OCI-M2 (cell line): ENCODE measurements at regions not wholly inside any gene's neighbourhood (a gene's known extent, or its start where the extent isn't known, plus 50 kb on each side); places are given as distances from the start of the nearest gene placed in this dataset.

ENCODE experiments used
- DNase-seq: peaks from one replicate; lab custom pipeline; 2025; ENCODE audit not compliant: unreplicated experiment; lab: John Stamatoyannopoulos, UW

GRCh38 chr4:128371001-128371777 lies 83.6 kb upstream of the PGRMC2 start:
- no peak for DNase-seq

- no peak for DNase-seq
These were observed 78.6 kb upstream of the PGRMC2 start for GRCh38 chr4:128366212-128366611.

GRCh38 chr4:128364565-128364964 lies 77.0 kb upstream of the PGRMC2 start:
- no peak for DNase-seq

- no peak for DNase-seq
These were observed 76.4 kb upstream of the PGRMC2 start for GRCh38 chr4:128363966-128364365.

- DNase-seq, result no peak
These were observed 75.1 kb upstream of the PGRMC2 start for GRCh38 chr4:128362760-128363159.

GRCh38 chr4:128359422-128359821 lies 71.8 kb upstream of the PGRMC2 start:
- no peak for DNase-seq

GRCh38 chr4:128358913-128359279 lies 71.3 kb upstream of the PGRMC2 start:
- no peak for DNase-seq

GRCh38 chr4:128358231-128358912 lies 70.8 kb upstream of the PGRMC2 start:
- DNase-seq, result no peak

- no peak for DNase-seq
These were observed 69.7 kb upstream of the PGRMC2 start for GRCh38 chr4:128357286-128357685.

GRCh38 chr4:128355305-128355704 lies 67.7 kb upstream of the PGRMC2 start:
- no peak for DNase-seq

GRCh38 chr4:128354205-128354821 lies 66.7 kb upstream of the PGRMC2 start:
- no peak for DNase-seq

GRCh38 chr4:128353791-128354190 lies 66.2 kb upstream of the PGRMC2 start:
- DNase-seq, result no peak

- no peak for DNase-seq
These were observed 63.9 kb upstream of the PGRMC2 start for GRCh38 chr4:128351502-128351901.

- no peak for DNase-seq
These were observed 62.9 kb upstream of the PGRMC2 start for GRCh38 chr4:128350449-128351045.

GRCh38 chr4:128349921-128350320 lies 62.3 kb upstream of the PGRMC2 start:
- DNase-seq, result no peak

- DNase-seq, result no peak
These were observed 60.5 kb upstream of the PGRMC2 start for GRCh38 chr4:128347930-128348660.

GRCh38 chr4:128347175-128347868 lies 59.7 kb upstream of the PGRMC2 start:
- no peak for DNase-seq

GRCh38 chr4:128346054-128346716 lies 58.6 kb upstream of the PGRMC2 start:
- DNase-seq, result no peak

GRCh38 chr4:128345650-128346049 lies 58.0 kb upstream of the PGRMC2 start:
- no peak for DNase-seq

GRCh38 chr4:128342762-128343161 lies 55.1 kb upstream of the PGRMC2 start:
- no peak for DNase-seq
